Gastrocnemius medialis (tissue), 4 donors: ENCODE measurements at regions not wholly inside any gene's neighbourhood (a gene's known extent, or its start where the extent isn't known, plus 50 kb on each side); places are given as distances from the start of the nearest gene placed in this dataset.

Source experiments
- ATAC-seq, 2 donors: fragments of 150-250 bp; one replicate each; pipeline ENCODE4 v1.9.1; 2016
- DNase-seq, 2 donors: peaks; one replicate each; pipeline ENCODE4 v3.0.0-alpha.2; 2019
- H3K27ac ChIP-seq, 4 donors: fragments of 200-600 bp; sonication (generic); 1 replicate in 1 of 4; 2 replicates in 3 of 4; pipeline ENCODE4 v1.5.1; 2016 to 2018; ENCODE audit warnings: mild to moderate bottlenecking in 2 of 4, moderate library complexity in 1 of 4
- H3K27me3 ChIP-seq, 3 donors: fragments of 200-600 bp; sonication (generic) in 2 of 3; 1 replicate in 1 of 3; 2 replicates in 2 of 3; pipeline versions ENCODE4 v1.5.1 to v1.6.0; 2016 to 2019; ENCODE audit warnings: mild to moderate bottlenecking in 1 of 3, moderate library complexity in 1 of 3
- H3K36me3 ChIP-seq, 2 donors: fragments of 200-600 bp; sonication (generic) in 1 of 2; one replicate each; pipeline ENCODE4 v1.5.1; 2017 to 2018
- H3K4me1 ChIP-seq, 2 donors: fragments of 200-600 bp; sonication (generic) in 1 of 2; one replicate each; pipeline ENCODE4 v1.5.1; 2016 to 2017; ENCODE audit warnings: mild to moderate bottlenecking in 2 of 2
- H3K4me3 ChIP-seq, 4 donors: fragments of 200-600 bp; sonication (generic) in 3 of 4; 1 replicate in 1 of 4; 2 replicates in 3 of 4; pipeline ENCODE4 v1.5.1; 2016 to 2019; ENCODE audit warnings: mild to moderate bottlenecking in 2 of 4
- H3K9me3 ChIP-seq, 3 donors: fragments of 200-600 bp; sonication (generic) in 2 of 3; 1 replicate in 1 of 3; 2 replicates in 2 of 3; pipeline ENCODE4 v1.5.1; 2016 to 2019
- POLR2A ChIP-seq, 2 donors: fragments of 450-650 bp; IDR thresholded peaks; one replicate each; pipeline ENCODE4 v1.6.1; 2017; ENCODE audit warnings: antibody characterized with exemption in 2 of 2, mild to moderate bottlenecking in 2 of 2, moderate library complexity in 2 of 2
- in situ Hi-C, 4 donors: fragments of 200-750 bp; cut with MboI; loops; one replicate each; pipeline versions ENCODE4 v1.15.0 to v1.8.0; 2017; ENCODE audit warnings: low sequenced_read_pairs in 4 of 4
- intact Hi-C: fragments of 100-400 bp; cut with DNase I; formaldehyde crosslinking; loops from one replicate; pipeline ENCODE4 v1.15.1; 2023; ENCODE audit warnings: low total_unique reads
- TF ChIP-seq, protein P1 (sequence below), 5 experiments: fragments of 450-650 bp in 3 of 5; fragments of 200-600 bp in 2 of 5; sonication (generic) in 2 of 5; IDR thresholded peaks in 4 of 5; conservative IDR thresholded peaks in 1 of 5; 1 replicate in 4 of 5; 2 replicates in 1 of 5; pipeline ENCODE4 v1.5.1; 2016 to 2019; ENCODE audit warnings: antibody characterized with exemption in 5 of 5, mild to moderate bottlenecking in 3 of 5, moderate library complexity in 3 of 5

DNA sequence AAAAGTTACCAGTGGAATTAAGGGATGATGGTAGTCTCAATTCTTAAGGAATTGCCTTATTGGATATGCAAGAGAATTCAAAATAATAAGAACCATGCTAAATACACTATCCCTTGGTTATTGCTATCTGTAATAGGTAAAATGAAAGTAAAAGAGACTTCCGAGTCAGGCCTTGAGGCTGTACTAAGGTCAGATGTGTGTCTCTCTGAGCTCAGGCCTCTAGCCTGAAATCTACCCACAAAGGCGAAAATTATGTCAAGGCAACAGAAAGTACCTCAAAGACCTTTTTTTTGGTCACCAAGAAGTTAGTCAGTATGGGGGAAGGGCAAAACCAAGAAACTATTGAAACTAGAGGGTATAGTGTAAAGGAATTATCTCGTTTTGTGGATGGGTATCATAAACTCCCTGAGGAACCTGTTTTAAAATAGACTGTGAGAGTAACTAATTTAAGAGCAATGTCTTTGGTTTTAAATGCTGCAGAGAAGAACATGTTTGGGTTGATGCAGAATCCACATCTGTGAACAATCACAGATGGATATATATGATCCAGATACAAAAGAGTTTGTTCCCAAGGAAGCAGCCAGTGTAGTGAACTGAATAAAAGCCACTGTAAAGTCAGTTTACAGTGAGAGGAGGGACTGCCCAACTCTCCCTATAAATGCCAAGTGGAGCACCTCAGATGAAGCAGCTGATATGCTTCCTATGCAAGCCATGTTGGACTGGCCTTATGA lies 382.3 kb upstream of the SEMA6D start:
- intact Hi-C loops = loop anchor here (5.0 kb wide), 1 partner anchor 32 kb away; no protein-coding TSS in a partner anchor
- Histone ChIP-seq H3K4me1 (peaks cover 14 to 19% of the 10 kb centered on the region in 2 donors), H3K9me3 (no peaks in the 10 kb centered on the region), H3K4me3 (no peak overlapping the region), H3K27ac (no peak overlapping the region), H3K36me3 (no peaks in the 10 kb centered on the region), H3K27me3 (no peaks in the 10 kb centered on the region)
- in situ Hi-C loops = no loop called here
- TF ChIP-seq, protein P1, sequence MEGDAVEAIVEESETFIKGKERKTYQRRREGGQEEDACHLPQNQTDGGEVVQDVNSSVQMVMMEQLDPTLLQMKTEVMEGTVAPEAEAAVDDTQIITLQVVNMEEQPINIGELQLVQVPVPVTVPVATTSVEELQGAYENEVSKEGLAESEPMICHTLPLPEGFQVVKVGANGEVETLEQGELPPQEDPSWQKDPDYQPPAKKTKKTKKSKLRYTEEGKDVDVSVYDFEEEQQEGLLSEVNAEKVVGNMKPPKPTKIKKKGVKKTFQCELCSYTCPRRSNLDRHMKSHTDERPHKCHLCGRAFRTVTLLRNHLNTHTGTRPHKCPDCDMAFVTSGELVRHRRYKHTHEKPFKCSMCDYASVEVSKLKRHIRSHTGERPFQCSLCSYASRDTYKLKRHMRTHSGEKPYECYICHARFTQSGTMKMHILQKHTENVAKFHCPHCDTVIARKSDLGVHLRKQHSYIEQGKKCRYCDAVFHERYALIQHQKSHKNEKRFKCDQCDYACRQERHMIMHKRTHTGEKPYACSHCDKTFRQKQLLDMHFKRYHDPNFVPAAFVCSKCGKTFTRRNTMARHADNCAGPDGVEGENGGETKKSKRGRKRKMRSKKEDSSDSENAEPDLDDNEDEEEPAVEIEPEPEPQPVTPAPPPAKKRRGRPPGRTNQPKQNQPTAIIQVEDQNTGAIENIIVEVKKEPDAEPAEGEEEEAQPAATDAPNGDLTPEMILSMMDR (IDR thresholded peaks at IDR 0.05 in 4 of 5, conservative IDR thresholded peaks at IDR 0.05 in 1 of 5) = no peak
- no peak for TF ChIP-seq POLR2A (IDR thresholded peaks at IDR 0.05)
- no peak for ATAC-seq
- no peak for DNase-seq

DNA sequence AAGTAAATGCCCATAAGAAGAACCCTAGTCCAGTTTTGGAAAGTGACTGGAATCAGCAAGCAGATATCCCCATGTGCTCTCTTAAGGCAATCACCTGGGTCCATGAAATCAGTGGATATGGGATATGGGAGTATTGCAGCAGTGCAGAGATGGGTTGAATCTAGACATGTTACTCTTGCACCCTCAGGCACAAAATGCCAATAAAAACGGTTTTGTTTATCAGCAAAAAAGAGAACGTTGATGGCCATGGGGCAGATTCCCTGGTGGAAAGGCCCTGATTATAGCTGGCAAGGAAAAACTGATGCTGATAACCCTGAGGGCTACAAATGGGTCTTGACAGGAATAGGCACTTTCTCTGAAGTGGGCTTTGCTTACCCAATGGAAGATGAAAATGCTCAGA lies 380.2 kb upstream of the SEMA6D start:
- peaks cover 7 to 11% of the 10 kb centered on the region in 2 donors for H3K4me1 ChIP-seq
- no peak for TF ChIP-seq POLR2A (IDR thresholded peaks at IDR 0.05)
- TF ChIP-seq, protein P1 (IDR thresholded peaks at IDR 0.05 in 4 of 5, conservative IDR thresholded peaks at IDR 0.05 in 1 of 5) = no peak
- no peaks in the 10 kb centered on the region for H3K36me3 ChIP-seq
- no peak for ATAC-seq
- in situ Hi-C loops (no loop called here), intact Hi-C loops (no loop called here)
- H3K9me3 ChIP-seq = no peaks in the 10 kb centered on the region
- no peak overlapping the region for H3K27ac ChIP-seq
- no peaks in the 10 kb centered on the region for H3K27me3 ChIP-seq
- no peak overlapping the region for H3K4me3 ChIP-seq
- no peak for DNase-seq

DNA sequence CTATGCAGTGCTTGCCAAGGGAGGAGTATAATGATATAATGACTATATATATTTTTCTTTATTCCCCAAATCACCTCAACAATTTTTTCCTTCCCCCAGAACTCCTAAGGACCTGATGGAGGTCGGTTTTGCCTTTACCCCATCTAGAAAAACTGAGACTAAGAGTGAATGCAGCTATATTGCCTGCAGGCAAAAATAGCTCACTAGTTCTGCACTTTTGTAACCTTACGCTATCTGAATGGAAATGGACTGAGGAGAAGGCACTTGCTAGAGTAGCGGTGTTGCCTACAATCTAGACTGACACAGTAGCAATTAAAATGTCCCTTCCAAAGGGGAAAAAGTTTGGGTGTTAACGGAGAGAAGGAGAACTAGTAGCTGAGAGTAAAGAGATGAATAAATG lies 379.5 kb upstream of the SEMA6D start:
- Histone ChIP-seq H3K9me3 (no peaks in the 10 kb centered on the region), H3K36me3 (no peaks in the 10 kb centered on the region), H3K27ac (no peak overlapping the region), H3K4me3 (no peak overlapping the region), H3K4me1 (peaks cover under 1 to 11% of the 10 kb centered on the region in 2 donors), H3K27me3 (no peaks in the 10 kb centered on the region)
- TF ChIP-seq POLR2A (IDR thresholded peaks at IDR 0.05) = no peak
- TF ChIP-seq, protein P1 (IDR thresholded peaks at IDR 0.05 in 4 of 5, conservative IDR thresholded peaks at IDR 0.05 in 1 of 5) = no peak
- no peak for DNase-seq
- no peak for ATAC-seq
- intact Hi-C loops = no loop called here
- in situ Hi-C loops = no loop called here

DNA sequence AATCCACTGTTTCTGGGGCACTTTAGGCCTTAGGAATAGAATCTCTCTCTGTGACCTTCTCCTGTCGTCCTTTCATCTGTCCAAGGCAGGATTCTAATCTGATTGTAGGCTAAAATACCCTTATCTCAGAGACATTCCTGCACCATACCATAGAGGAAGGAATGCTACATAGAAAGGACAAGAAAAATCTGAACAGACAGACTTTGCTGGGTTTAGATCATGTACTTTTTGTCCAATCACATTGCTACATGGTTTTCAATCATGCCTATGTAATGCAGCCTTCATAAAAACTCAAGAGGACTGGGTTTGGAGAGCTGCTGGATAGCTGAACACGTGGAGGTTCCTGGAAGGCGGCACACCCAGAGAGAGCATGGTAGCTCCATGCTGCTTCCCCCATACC lies 378.5 kb upstream of the SEMA6D start:
- DNase-seq (no peak), ATAC-seq (no peak)
- no peaks in the 10 kb centered on the region for H3K36me3 ChIP-seq
- no peaks in the 10 kb centered on the region for H3K9me3 ChIP-seq
- TF ChIP-seq POLR2A (IDR thresholded peaks at IDR 0.05) = no peak
- TF ChIP-seq, protein P1 (IDR thresholded peaks at IDR 0.05 in 4 of 5, conservative IDR thresholded peaks at IDR 0.05 in 1 of 5) = no peak
- intact Hi-C loops (no loop called here), in situ Hi-C loops (no loop called here)
- H3K27me3 ChIP-seq = no peaks in the 10 kb centered on the region
- H3K4me3 ChIP-seq = no peak overlapping the region
- H3K4me1 ChIP-seq = peaks cover 0 to 4% of the 10 kb centered on the region in 2 donors
- no peak overlapping the region for H3K27ac ChIP-seq
